Activated CD4-positive, alpha-beta memory T cell treated with anti-CD3 and anti-CD28 coated beads for 36 hours (primary cell): ENCODE measurements at regions not wholly inside any gene's neighbourhood (a gene's known extent, or its start where the extent isn't known, plus 50 kb on each side); places are given as distances from the start of the nearest gene placed in this dataset.
"Not testable (repeated sequence)": the region's sequence is repeated elsewhere in the genome, so short reads cannot be mapped to it uniquely, and the experiment has no call there.

Experiments used
- CTCF ChIA-PET: fragments of 350-600 bp; sonication (Branson Sonifier 250); formaldehyde crosslinking; loops from one replicate; lab custom pipeline; 2021; ENCODE audit warnings: antibody characterized with exemption, inconsistent platforms; lab: Charles Lee
- POLR2A ChIA-PET: fragments of 350-600 bp; sonication (Branson Sonifier 250); formaldehyde crosslinking; loops from one replicate; lab custom pipeline; 2021; ENCODE audit warnings: antibody characterized with exemption; lab: Charles Lee
- DNase-seq: peaks from one replicate; pipeline ENCODE4 v3.0.0-alpha.2; 2020
- H3K27ac Mint-ChIP-seq: one replicate; pipeline ENCODE4 v1.8.0; 2021; ENCODE audit warnings: mixed read lengths
- H3K27me3 Mint-ChIP-seq: one replicate; pipeline ENCODE4 v1.8.0; 2021; ENCODE audit warnings: mixed read lengths
- H3K36me3 Mint-ChIP-seq: one replicate; pipeline ENCODE4 v1.8.0; 2021; ENCODE audit warnings: mixed read lengths
- H3K4me1 Mint-ChIP-seq: one replicate; pipeline ENCODE4 v1.8.0; 2021; ENCODE audit warnings: low read depth, mixed read lengths
- H3K4me3 Mint-ChIP-seq: one replicate; pipeline ENCODE4 v1.8.0; 2021; ENCODE audit warnings: mild to moderate bottlenecking, mixed read lengths
- H3K9me3 Mint-ChIP-seq: one replicate; pipeline ENCODE4 v1.8.0; 2021; ENCODE audit warnings: mixed read lengths
- intact Hi-C: fragments of 100-400 bp; cut with micrococcal nuclease; formaldehyde crosslinking; loops from one replicate; pipeline ENCODE4 v1.15.1; 2023

- Mint-ChIP-seq H3K4me1 (no peaks in the 10 kb centered on the region), H3K4me3 (no peak overlapping the region), H3K36me3 (no peaks in the 10 kb centered on the region), H3K9me3 (no peaks in the 10 kb centered on the region), H3K27ac (no peak overlapping the region), H3K27me3 (no peaks in the 10 kb centered on the region)
- no peak for DNase-seq
- intact Hi-C loops: loop anchor here (10.0 kb wide), 1 partner anchor 157 kb away; no protein-coding TSS in a partner anchor
- ChIA-PET CTCF (no interaction called here), POLR2A (interaction anchor here (0.6 kb wide), 1 partner anchor 21 kb away, joined by 3 read pairs; no protein-coding TSS in a partner anchor)
Measured at GRCh38 chr10:124151466-124152095, 58.2 kb upstream of the CHST15 start.

- no peak for DNase-seq
- intact Hi-C loops: loop anchor here (10.0 kb wide), 1 partner anchor 156 kb away; no protein-coding TSS in a partner anchor
Measured at GRCh38 chr10:124150807-124151417, 57.5 kb upstream of the CHST15 start.

DNA sequence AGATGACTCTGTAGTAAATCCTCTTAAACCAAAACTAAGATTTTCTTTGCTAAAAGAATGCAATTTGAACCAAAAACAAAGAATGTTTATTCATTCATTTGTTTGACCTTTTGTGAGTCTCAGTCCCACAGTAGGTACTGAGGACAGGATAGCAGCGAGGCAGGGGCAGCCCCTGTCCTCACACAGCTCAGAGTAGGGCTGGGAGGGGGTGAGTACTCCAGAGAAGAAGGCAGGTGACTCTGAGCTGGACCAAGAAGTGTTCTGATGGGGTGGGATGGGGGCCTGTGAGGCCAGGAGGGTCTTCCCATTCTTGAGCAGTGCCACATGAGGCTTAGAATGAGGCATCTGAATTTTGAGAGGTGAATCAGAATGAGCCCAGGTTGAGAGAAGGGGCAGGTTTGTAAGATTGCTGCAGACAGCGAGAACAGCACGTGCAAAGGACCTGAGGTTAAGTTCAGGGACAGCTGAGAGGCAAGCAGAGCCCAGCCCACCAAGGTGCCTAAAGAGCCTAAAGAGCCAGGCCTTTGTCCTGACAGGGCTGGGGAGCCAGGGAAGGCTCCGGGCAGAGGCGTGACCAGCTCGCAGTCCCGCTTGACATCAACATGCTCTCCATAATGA, 56.9 kb upstream of the CHST15 start:
- ChIA-PET POLR2A (no interaction called here), CTCF (interaction anchor here (0.6 kb wide), 1 partner anchor 144 kb away, joined by 3 read pairs; no protein-coding TSS in a partner anchor)
- Mint-ChIP-seq H3K27ac (no peak overlapping the region), H3K4me3 (no peak overlapping the region), H3K36me3 (no peaks in the 10 kb centered on the region), H3K27me3 (no peaks in the 10 kb centered on the region), H3K9me3 (no peaks in the 10 kb centered on the region), H3K4me1 (no peaks in the 10 kb centered on the region)
- intact Hi-C loops: loop anchor here (10.0 kb wide), 1 partner anchor 155 kb away; no protein-coding TSS in a partner anchor
- no peak for DNase-seq

More at GRCh38 chr10:124150807-124151417, 57.5 kb upstream of the CHST15 start:
- POLR2A ChIA-PET: no interaction called here
- H3K9me3 Mint-ChIP-seq: no peaks in the 10 kb centered on the region
- no peaks in the 10 kb centered on the region for H3K36me3 Mint-ChIP-seq
- no peaks in the 10 kb centered on the region for H3K4me1 Mint-ChIP-seq
- no peak overlapping the region for H3K27ac Mint-ChIP-seq
- H3K4me3 Mint-ChIP-seq: no peak overlapping the region
- CTCF ChIA-PET: no interaction called here
- no peaks in the 10 kb centered on the region for H3K27me3 Mint-ChIP-seq

DNA sequence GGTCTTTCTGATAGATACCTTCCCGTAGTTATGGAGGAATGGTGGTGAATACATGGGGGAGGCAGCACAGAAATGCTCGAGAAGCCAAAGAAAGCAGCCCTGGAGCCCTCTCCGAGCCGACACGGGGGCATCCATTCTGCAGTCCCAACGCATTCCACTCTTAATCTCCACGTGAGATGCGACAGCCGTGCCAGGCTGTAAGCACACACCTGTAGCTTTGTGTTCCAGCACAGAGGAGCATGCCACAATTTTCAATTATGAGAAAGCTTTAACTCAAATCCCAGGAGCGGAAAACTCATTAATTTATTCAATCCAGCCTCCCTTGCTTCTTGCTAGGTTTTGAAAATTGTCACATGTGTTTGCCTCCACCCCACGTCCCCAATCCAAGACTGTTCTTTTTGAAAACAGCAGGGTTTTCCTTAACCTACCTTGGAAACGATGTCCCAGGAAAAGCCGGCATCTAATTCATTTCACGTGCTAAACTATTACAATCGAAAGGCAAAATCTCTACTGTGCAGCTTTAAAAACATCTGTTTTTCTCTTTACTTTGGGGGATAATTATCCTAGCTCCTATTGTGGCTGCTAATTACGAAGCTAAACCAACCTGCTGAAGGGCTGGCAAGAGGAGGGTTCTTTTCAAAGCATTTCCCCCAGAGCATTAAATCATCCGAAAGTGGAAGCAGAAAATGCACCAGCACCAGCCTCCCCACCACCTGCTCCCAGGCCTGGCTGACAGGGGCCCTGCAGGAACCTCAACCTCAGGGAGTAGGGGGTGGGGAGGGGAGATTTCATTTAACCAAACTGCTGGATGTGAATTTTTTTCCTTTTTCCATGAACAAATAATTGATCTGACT, 56.0 kb upstream of the CHST15 start:
- no peak overlapping the region for H3K4me3 Mint-ChIP-seq
- H3K9me3 Mint-ChIP-seq: no peaks in the 10 kb centered on the region
- no peak for DNase-seq
- intact Hi-C loops: loop anchor here (10.0 kb wide), 1 partner anchor 155 kb away; no protein-coding TSS in a partner anchor
- CTCF ChIA-PET: interaction anchor here (0.6 kb wide), 1 partner anchor 144 kb away, joined by 3 read pairs; no protein-coding TSS in a partner anchor
- H3K27me3 Mint-ChIP-seq: no peaks in the 10 kb centered on the region
- H3K4me1 Mint-ChIP-seq: no peaks in the 10 kb centered on the region
- no peaks in the 10 kb centered on the region for H3K36me3 Mint-ChIP-seq
- POLR2A ChIA-PET: no interaction called here
- H3K27ac Mint-ChIP-seq: no peak overlapping the region

DNA sequence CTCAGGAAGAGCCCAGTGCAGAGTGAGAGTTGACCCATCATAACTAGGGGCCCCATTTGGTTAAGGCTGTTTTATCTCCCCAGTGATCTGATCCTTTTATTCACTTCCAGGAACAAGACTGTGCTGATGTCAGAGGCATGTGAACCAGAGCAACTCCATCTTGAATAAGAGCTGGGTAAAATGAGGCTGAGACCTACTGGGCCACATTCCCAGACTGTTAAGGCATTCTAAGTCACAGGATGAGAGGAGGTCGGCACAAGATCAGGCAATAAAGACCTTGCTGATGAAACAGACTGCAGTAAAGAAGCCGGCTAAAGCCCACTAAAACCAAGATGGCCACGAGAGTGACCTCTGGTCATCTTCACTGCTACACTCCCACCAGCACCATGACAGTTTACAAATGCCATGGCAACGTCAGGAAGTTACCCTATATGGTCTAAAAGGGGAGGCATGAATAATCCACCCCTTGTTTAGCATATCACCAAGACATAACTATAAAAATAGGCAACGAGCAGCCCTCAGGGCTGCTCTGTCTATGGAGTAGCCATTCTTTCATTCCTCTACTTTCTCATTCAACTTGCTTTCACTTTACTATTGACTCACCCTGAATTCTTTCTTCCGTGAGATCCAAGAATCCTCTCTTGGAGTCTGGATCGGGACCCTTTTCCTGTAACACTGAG, 55.3 kb upstream of the CHST15 start:
- H3K27me3 Mint-ChIP-seq, H3K4me3 Mint-ChIP-seq, H3K4me1 Mint-ChIP-seq, H3K9me3 Mint-ChIP-seq, H3K27ac Mint-ChIP-seq, POLR2A ChIA-PET, CTCF ChIA-PET, DNase-seq, H3K36me3 Mint-ChIP-seq, intact Hi-C loops: not testable (repeated sequence)

DNA sequence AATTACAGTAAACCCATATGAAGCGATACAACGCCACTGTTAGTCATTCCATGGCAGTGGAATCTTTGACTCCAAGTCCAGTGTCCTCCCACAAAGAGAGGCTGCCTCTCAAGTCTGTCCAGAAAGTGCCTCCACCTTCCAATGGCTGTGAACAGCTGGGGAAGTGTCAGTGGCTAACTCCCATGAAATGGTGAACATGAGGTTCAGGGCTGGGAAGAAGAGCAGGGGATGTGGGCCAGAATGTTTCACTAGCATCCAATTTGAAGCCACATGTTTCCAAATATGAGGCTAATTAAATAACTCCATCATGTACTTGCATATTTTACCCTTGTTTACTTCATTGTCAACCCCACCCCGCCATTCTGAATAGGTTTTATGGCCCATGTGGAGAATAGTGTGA, 53.1 kb upstream of the CHST15 start:
- no peaks in the 10 kb centered on the region for H3K36me3 Mint-ChIP-seq

DNA sequence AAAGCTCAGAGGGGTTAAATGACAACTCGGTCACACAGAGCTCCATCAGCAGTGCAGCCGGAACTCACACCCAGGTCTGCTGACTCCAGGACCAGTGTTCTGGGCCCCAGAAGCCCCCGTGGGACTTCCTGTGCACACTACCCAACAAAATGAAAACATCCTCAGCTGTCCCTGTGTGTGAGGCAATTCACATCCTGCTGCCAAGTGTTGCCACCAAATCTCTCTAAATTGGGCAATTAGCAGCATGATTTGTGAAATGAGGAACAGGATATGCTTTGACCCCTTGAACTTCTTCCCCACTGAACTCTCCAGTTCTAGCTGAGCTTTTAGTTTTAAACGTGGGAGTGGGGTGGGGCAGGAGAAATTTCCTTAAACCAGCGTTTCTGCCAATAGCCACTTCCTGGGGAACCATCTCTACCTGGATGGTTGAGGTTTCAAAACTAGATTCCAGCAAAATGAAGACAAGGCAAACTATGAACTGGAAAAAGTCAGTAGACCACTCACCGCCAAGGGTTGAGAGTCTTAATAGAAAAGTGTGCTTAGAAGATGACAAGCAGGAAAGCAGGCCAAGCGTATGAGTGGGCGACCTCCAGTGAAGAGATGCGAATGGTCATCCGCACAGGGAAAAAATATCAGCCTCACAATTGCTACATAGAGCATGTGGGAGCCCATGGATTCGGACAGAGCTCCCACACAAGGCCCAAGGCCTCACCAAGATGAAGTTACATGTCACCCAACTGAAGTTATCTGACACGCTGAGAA, 51.9 kb upstream of the CHST15 start:
- CTCF ChIA-PET: no interaction called here
- no peak overlapping the region for H3K4me3 Mint-ChIP-seq

More for the DNA sequence above, 53.1 kb upstream of the CHST15 start:
- Mint-ChIP-seq H3K27me3 (no peaks in the 10 kb centered on the region), H3K4me1 (no peaks in the 10 kb centered on the region), H3K27ac (no peak overlapping the region), H3K9me3 (no peaks in the 10 kb centered on the region), H3K4me3 (no peak overlapping the region)
- POLR2A ChIA-PET: no interaction called here
- intact Hi-C loops: no loop called here
- CTCF ChIA-PET: no interaction called here
- no peak for DNase-seq

GRCh38 chr10:124144536-124144935, 51.1 kb upstream of the CHST15 start:
- Mint-ChIP-seq H3K9me3 (peaks cover 5% of the 10 kb centered on the region), H3K4me1 (no peaks in the 10 kb centered on the region), H3K27me3 (no peaks in the 10 kb centered on the region), H3K27ac (no peak overlapping the region), H3K4me3 (no peak overlapping the region), H3K36me3 (no peaks in the 10 kb centered on the region)
- ChIA-PET CTCF (no interaction called here), POLR2A (no interaction called here)
- DNase-seq: no peak
- intact Hi-C loops: no loop called here

More for the DNA sequence above, 51.9 kb upstream of the CHST15 start:
- DNase-seq: no peak
- no peaks in the 10 kb centered on the region for H3K27me3 Mint-ChIP-seq
- H3K36me3 Mint-ChIP-seq: no peaks in the 10 kb centered on the region
- H3K4me1 Mint-ChIP-seq: no peaks in the 10 kb centered on the region
- POLR2A ChIA-PET: no interaction called here
- H3K27ac Mint-ChIP-seq: no peak overlapping the region
- intact Hi-C loops: no loop called here
- peaks cover 3% of the 10 kb centered on the region for H3K9me3 Mint-ChIP-seq

- H3K27me3 Mint-ChIP-seq: no peaks in the 10 kb centered on the region
- H3K36me3 Mint-ChIP-seq: no peaks in the 10 kb centered on the region
- H3K4me1 Mint-ChIP-seq: no peaks in the 10 kb centered on the region
- CTCF ChIA-PET: no interaction called here
- no peak for DNase-seq
- POLR2A ChIA-PET: no interaction called here
- H3K27ac Mint-ChIP-seq: no peak overlapping the region
- H3K4me3 Mint-ChIP-seq: no peak overlapping the region
- H3K9me3 Mint-ChIP-seq: peaks cover 5% of the 10 kb centered on the region
- intact Hi-C loops: no loop called here
Measured at GRCh38 chr10:124143721-124144120, 50.3 kb upstream of the CHST15 start.
